Spleen (tissue), 11 donors: ENCODE measurements at regions not wholly inside any gene's neighbourhood (a gene's known extent, or its start where the extent isn't known, plus 50 kb on each side); places are given as distances from the start of the nearest gene placed in this dataset.

Experiments
- DNase-seq: peaks from one replicate; pipeline ENCODE4 v3.0.0-alpha.2; 2020
- H3K27ac ChIP-seq, 8 donors: fragments of 200-600 bp; sonication (generic) in 7 of 8; 1 replicate in 4 of 8; 2 replicates in 4 of 8; pipeline versions ENCODE4 v1.5.0 to v1.8.0; 2016 to 2021; ENCODE audit warnings: inconsistent platforms in 4 of 8, mild to moderate bottlenecking in 4 of 8, moderate library complexity in 1 of 8
- H3K27me3 ChIP-seq, 7 donors: fragments of 200-600 bp; sonication (generic) in 6 of 7; replicated peaks in 1 of 7; 1 replicate in 4 of 7; 2 replicates in 3 of 7; pipeline versions ENCODE4 v1.5.0 to v1.8.0; 2016 to 2021; ENCODE audit warnings: inconsistent platforms in 3 of 7, mild to moderate bottlenecking in 1 of 7
- H3K36me3 ChIP-seq, 6 donors: fragments of 200-600 bp; sonication (generic) in 5 of 6; 1 replicate in 4 of 6; 2 replicates in 2 of 6; pipeline versions ENCODE4 v1.5.0 to v1.8.0; 2016 to 2021; ENCODE audit warnings: inconsistent platforms in 2 of 6
- H3K4me1 ChIP-seq, 6 donors: fragments of 200-600 bp; sonication (generic) in 5 of 6; 1 replicate in 3 of 6; 2 replicates in 3 of 6; pipeline versions ENCODE4 v1.5.0 to v1.8.0; 2016 to 2021; ENCODE audit warnings: inconsistent platforms in 3 of 6
- H3K4me3 ChIP-seq, 8 donors: fragments of 200-600 bp; sonication (generic) in 7 of 8; 1 replicate in 4 of 8; 2 replicates in 4 of 8; pipeline versions ENCODE4 v1.5.0 to v1.8.0; 2016 to 2021; ENCODE audit warnings: inconsistent platforms in 4 of 8, mild to moderate bottlenecking in 4 of 8, moderate library complexity in 2 of 8
- H3K9me3 ChIP-seq, 8 donors: fragments of 200-600 bp; sonication (generic) in 7 of 8; 1 replicate in 4 of 8; 2 replicates in 4 of 8; pipeline versions ENCODE4 v1.5.0 to v1.8.0; 2016 to 2021; ENCODE audit warnings: inconsistent platforms in 4 of 8
- POLR2A ChIP-seq, 3 donors: fragments of 450-650 bp; IDR thresholded peaks; one replicate each; pipeline ENCODE4 v1.5.1; 2017; ENCODE audit warnings: antibody characterized with exemption in 3 of 3, mild to moderate bottlenecking in 1 of 3
- POLR2AphosphoS5 ChIP-seq, 3 donors: sonication (generic); formaldehyde crosslinking; IDR thresholded peaks; one replicate each; pipeline ENCODE4 v1.5.1; 2017; ENCODE audit warnings: antibody characterized with exemption in 3 of 3
- WGBS, 5 donors: extraction: QIAGEN DNeasy Blood & Tissue Kit in 3 of 5; methylation state at CpG; one replicate each; pipeline versions ENCODE4 v1.1.5 to v1.1.7; 2013 to 2018; 5-methylcytosine and 5-hydroxymethylcytosine counted together
- intact Hi-C: fragments of 100-400 bp; cut with DNase I; formaldehyde crosslinking; loops from one replicate; pipeline ENCODE4 v1.15.0; 2023; ENCODE audit warnings: low total_unique reads
- TF ChIP-seq, protein P1 (sequence below), 11 experiments: fragments of 200-600 bp in 7 of 11; fragments of 450-650 bp in 4 of 11; sonication (generic) in 4 of 11; IDR thresholded peaks in 8 of 11; conservative IDR thresholded peaks in 3 of 11; 1 replicate in 7 of 11; 2 replicates in 4 of 11; pipeline versions ENCODE4 v1.4.0 to v1.8.0; 2016 to 2021; ENCODE audit warnings: antibody characterized with exemption in 11 of 11, inconsistent platforms in 4 of 11, mild to moderate bottlenecking in 1 of 11
- donor health status: healthy with polysubstance abuse.
- donor health status: DM: no; HTN: no; CAD: no; lungs with moderate emphysema.
- donor health status: DM: no; HTN: no; CAD: no.
- donor health status: Bipolar disorder and iron deficiency.
- donor health status: healthy.
- donor health status: DM: no; HTN: no; CAD: no.
- donor health status: DM: yes; HTN: yes; CAD: no.

DNA sequence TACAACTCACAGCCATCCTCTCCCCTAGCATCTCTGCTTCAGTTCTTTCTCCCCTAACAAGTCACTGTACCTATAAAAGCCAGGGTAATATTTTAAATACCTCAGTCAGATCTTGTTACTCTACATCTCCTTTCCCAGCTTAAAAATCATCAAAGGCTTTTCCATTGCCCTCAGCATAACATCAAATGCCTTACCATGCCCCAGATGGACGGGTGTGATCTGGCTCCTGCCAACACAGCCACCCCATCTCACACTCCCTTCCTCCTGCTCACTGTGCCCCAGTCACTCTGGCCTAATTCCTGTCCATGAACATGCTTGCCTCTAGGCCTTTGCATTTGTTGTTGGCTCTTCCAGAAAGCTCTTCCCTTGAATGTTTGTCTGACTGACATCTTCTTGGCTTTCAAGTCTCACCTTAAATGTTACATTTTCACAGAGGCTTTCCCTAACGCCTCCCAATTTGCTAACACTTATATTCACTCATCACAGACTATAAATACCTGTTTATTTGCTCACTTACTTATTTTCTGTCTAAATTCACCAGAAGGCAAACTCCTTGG is 640.9 kb downstream of the NYAP2 start:
- no peak for DNase-seq
- no peaks in the 10 kb centered on the region for H3K4me1 ChIP-seq
- H3K9me3 ChIP-seq = no peaks in the 10 kb centered on the region
- no peak overlapping the region for H3K4me3 ChIP-seq
- 68 to 80% (median 75%) methylated on average over 2 of the region's 2 CpGs for WGBS, 5 donors
- H3K27ac ChIP-seq = no peak overlapping the region
- no peaks in the 10 kb centered on the region for H3K36me3 ChIP-seq
- TF ChIP-seq POLR2AphosphoS5 (IDR thresholded peaks at IDR 0.05) (no peak), POLR2A (IDR thresholded peaks at IDR 0.05) (no peak)
- TF ChIP-seq, protein P1, sequence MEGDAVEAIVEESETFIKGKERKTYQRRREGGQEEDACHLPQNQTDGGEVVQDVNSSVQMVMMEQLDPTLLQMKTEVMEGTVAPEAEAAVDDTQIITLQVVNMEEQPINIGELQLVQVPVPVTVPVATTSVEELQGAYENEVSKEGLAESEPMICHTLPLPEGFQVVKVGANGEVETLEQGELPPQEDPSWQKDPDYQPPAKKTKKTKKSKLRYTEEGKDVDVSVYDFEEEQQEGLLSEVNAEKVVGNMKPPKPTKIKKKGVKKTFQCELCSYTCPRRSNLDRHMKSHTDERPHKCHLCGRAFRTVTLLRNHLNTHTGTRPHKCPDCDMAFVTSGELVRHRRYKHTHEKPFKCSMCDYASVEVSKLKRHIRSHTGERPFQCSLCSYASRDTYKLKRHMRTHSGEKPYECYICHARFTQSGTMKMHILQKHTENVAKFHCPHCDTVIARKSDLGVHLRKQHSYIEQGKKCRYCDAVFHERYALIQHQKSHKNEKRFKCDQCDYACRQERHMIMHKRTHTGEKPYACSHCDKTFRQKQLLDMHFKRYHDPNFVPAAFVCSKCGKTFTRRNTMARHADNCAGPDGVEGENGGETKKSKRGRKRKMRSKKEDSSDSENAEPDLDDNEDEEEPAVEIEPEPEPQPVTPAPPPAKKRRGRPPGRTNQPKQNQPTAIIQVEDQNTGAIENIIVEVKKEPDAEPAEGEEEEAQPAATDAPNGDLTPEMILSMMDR (IDR thresholded peaks at IDR 0.05 in 8 of 11, conservative IDR thresholded peaks at IDR 0.05 in 3 of 11) = no peak
- no peaks in the 10 kb centered on the region for H3K27me3 ChIP-seq
- intact Hi-C loops = no loop called here

DNA sequence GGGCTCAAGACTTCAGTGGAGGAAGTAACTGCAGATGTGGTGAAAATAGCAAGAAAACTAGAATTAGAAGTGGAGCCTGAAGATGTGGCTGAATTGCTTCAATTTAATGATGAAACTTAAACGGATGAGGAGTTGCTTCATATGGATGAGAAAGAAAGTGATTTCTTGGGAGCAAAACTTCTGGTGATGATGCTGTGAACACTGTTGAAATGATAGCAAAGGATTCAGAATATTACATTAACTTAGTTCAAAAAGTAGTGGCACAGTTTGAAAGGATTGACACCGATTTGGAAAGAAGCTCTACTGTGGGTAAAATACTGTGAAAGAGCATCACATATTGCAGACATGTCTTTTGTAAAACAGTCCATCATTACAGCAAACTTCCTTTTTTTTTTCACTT is 638.0 kb downstream of the NYAP2 start:
- Histone ChIP-seq H3K27me3 (peaks cover 0 to 2% (median 0%) of the 10 kb centered on the region in 7 donors), H3K36me3 (no peaks in the 10 kb centered on the region), H3K9me3 (no peaks in the 10 kb centered on the region), H3K4me1 (no peaks in the 10 kb centered on the region), H3K27ac (peak overlapping the region in 2 of 8 donors; percentile 28 to 44), H3K4me3 (no peak overlapping the region)
- WGBS, 5 donors = 44 to 85% (median 64%) methylated on average over 2 of the region's 2 CpGs
- TF ChIP-seq, protein P1 (IDR thresholded peaks at IDR 0.05 in 8 of 11, conservative IDR thresholded peaks at IDR 0.05 in 3 of 11) = no peak
- no peak for TF ChIP-seq POLR2AphosphoS5 (IDR thresholded peaks at IDR 0.05)
- no peak for TF ChIP-seq POLR2A (IDR thresholded peaks at IDR 0.05)
- DNase-seq = no peak
- intact Hi-C loops = no loop called here

DNA sequence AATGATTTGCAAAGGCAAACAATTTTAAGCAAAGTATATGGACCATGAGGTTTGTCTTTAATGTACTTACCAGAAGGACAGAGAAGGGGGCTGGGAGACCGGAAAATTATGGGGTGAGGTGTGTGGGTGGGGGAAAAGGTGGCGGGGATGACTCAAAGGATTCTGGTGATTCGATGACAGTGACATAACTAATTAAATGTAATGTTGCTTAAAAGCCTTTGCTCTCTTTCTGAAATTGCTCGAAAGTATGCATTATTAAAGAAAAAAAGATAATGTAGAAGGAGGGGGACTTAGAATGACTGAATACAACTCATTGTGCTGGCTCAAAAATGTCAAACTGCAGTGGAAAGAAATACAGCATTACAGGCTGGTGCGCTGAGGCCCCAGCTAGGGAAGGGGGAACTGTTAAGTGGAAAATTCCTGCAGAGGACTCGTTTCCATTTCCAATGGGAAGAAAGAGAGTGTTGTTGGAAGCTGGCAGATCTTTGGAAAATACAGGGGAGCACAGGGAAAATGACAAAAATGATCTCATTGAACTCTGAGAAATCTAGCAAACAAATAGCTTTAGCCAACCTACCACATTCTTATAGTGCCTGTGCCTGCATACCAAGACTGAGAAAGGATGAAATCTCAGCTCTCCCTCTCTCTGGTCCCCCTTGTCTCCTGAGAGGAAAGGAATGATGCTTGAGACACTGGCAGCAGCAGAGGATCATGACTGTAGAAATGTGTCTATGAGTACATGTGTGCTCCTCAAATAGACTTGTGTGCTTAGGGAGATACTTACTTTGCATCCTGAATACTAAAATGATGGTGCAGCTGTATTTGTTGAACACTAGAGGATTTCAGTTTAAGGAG is 632.4 kb downstream of the NYAP2 start:
- Histone ChIP-seq H3K4me1 (peaks cover 0 to 28% (median 18%) of the 10 kb centered on the region in 6 donors), H3K27me3 (peaks cover 0 to 27% (median 8%) of the 10 kb centered on the region in 7 donors), H3K36me3 (no peaks in the 10 kb centered on the region), H3K9me3 (no peaks in the 10 kb centered on the region), H3K4me3 (peak overlapping the region in 6 of 8 donors; percentile 37 to 67 (median 42)), H3K27ac (peak overlapping the region in 6 of 8 donors; percentile 27 to 87 (median 71))
- TF ChIP-seq, protein P1 (IDR thresholded peaks at IDR 0.05 in 8 of 11, conservative IDR thresholded peaks at IDR 0.05 in 3 of 11) = no peak
- WGBS, 5 donors = 8 to 13% (median 12%) methylated on average over 6 of the region's 6 CpGs
- no peak for DNase-seq
- intact Hi-C loops = no loop called here
